ENCODE measurements at regions not wholly inside any gene's neighbourhood (a gene's known extent, or its start where the extent isn't known, plus 50 kb on each side); places are given as distances from the start of the nearest gene placed in this dataset.

- Histone ChIP-seq H3K4me3 (no peak overlapping the region), H3K36me3 (no peaks in the 10 kb centered on the region), H3K27me3 (no peaks in the 10 kb centered on the region), H3K27ac (no peak overlapping the region), H3K9me3 (no peaks in the 10 kb centered on the region), H3K4me1 (no peaks in the 10 kb centered on the region)
- TF ChIP-seq POLR2A (IDR thresholded peaks at IDR 0.05) = no peak
- TF ChIP-seq CTCF (IDR thresholded peaks at IDR 0.05) = no peak
- no peak for DNase-seq
- intact Hi-C loops (cut with DNase I; ENCODE audit: low total_unique reads) = no loop called here
Observed at GRCh38 chr1:245087723-245088122, 67.1 kb upstream of the KIF26B start.

GRCh38 chr1:245086389-245086969 is 68.3 kb upstream of the KIF26B start:
- Histone ChIP-seq H3K36me3 (no peaks in the 10 kb centered on the region), H3K27ac (no peak overlapping the region), H3K4me1 (no peaks in the 10 kb centered on the region), H3K4me3 (no peak overlapping the region), H3K27me3 (no peaks in the 10 kb centered on the region), H3K9me3 (no peaks in the 10 kb centered on the region)
- TF ChIP-seq POLR2A (IDR thresholded peaks at IDR 0.05) (no peak), CTCF (IDR thresholded peaks at IDR 0.05) (no peak)
- no peak for DNase-seq
- intact Hi-C loops (cut with DNase I; ENCODE audit: low total_unique reads) = no loop called here

GRCh38 chr1:245085508-245086095 is 69.2 kb upstream of the KIF26B start:
- TF ChIP-seq POLR2A (IDR thresholded peaks at IDR 0.05) = no peak
- no peak for TF ChIP-seq CTCF (IDR thresholded peaks at IDR 0.05)
- H3K4me3 ChIP-seq = no peak overlapping the region
- no peaks in the 10 kb centered on the region for H3K27me3 ChIP-seq
- intact Hi-C loops (cut with DNase I; ENCODE audit: low total_unique reads) = no loop called here
- H3K4me1 ChIP-seq = no peaks in the 10 kb centered on the region
- no peak for DNase-seq
- no peaks in the 10 kb centered on the region for H3K36me3 ChIP-seq
- H3K9me3 ChIP-seq = no peaks in the 10 kb centered on the region
- H3K27ac ChIP-seq = no peak overlapping the region

GRCh38 chr1:245084551-245084950 is 70.2 kb upstream of the KIF26B start:
- Histone ChIP-seq H3K9me3 (no peaks in the 10 kb centered on the region), H3K36me3 (no peaks in the 10 kb centered on the region), H3K27me3 (no peaks in the 10 kb centered on the region), H3K4me1 (no peaks in the 10 kb centered on the region), H3K27ac (no peak overlapping the region), H3K4me3 (no peak overlapping the region)
- intact Hi-C loops (cut with DNase I; ENCODE audit: low total_unique reads) = no loop called here
- no peak for DNase-seq
- TF ChIP-seq CTCF (IDR thresholded peaks at IDR 0.05) (no peak), POLR2A (IDR thresholded peaks at IDR 0.05) (no peak)

GRCh38 chr1:245079021-245079609 is 75.7 kb upstream of the KIF26B start:
- no peaks in the 10 kb centered on the region for H3K36me3 ChIP-seq
- peak in 2 of 4 experiments; percentile 14 to 29 for TF ChIP-seq CTCF (IDR thresholded peaks at IDR 0.05)
- no peak for TF ChIP-seq POLR2A (IDR thresholded peaks at IDR 0.05)
- intact Hi-C loops (cut with DNase I; ENCODE audit: low total_unique reads) = no loop called here
- peaks cover 0 to 5% of the 10 kb centered on the region in 2 donors for H3K9me3 ChIP-seq
- no peak for DNase-seq
- H3K27ac ChIP-seq = no peak overlapping the region
- no peaks in the 10 kb centered on the region for H3K27me3 ChIP-seq
- no peaks in the 10 kb centered on the region for H3K4me1 ChIP-seq
- no peak overlapping the region for H3K4me3 ChIP-seq
